HG03342 (cell line): ENCODE measurements at regions not wholly inside any gene's neighbourhood (a gene's known extent, or its start where the extent isn't known, plus 50 kb on each side); places are given as distances from the start of the nearest gene placed in this dataset.

Source experiments
- ATAC-seq: cut with Tn5 transposase; IDR thresholded peaks from one replicate; pipeline ENCODE4 v1.9.1; 2021; ENCODE audit warnings: mild to moderate bottlenecking, moderate library complexity; ENCODE audit not compliant: unreplicated experiment

- no peak for ATAC-seq
Measured at GRCh38 chr6:15044146-15044882, 201.6 kb upstream of the JARID2 start.

- no peak for ATAC-seq
Measured at GRCh38 chr6:15044948-15045347, 200.9 kb upstream of the JARID2 start.

GRCh38 chr6:15046751-15047150 is 199.1 kb upstream of the JARID2 start:
- no peak for ATAC-seq

- no peak for ATAC-seq
Measured at GRCh38 chr6:15048367-15048766, 197.5 kb upstream of the JARID2 start.

GRCh38 chr6:15058200-15059061 is 187.4 kb upstream of the JARID2 start:
- ATAC-seq: no peak

GRCh38 chr6:15061180-15061641 is 184.7 kb upstream of the JARID2 start:
- ATAC-seq: no peak

- no peak for ATAC-seq
Measured at GRCh38 chr6:15061908-15062515, 183.9 kb upstream of the JARID2 start.

DNA sequence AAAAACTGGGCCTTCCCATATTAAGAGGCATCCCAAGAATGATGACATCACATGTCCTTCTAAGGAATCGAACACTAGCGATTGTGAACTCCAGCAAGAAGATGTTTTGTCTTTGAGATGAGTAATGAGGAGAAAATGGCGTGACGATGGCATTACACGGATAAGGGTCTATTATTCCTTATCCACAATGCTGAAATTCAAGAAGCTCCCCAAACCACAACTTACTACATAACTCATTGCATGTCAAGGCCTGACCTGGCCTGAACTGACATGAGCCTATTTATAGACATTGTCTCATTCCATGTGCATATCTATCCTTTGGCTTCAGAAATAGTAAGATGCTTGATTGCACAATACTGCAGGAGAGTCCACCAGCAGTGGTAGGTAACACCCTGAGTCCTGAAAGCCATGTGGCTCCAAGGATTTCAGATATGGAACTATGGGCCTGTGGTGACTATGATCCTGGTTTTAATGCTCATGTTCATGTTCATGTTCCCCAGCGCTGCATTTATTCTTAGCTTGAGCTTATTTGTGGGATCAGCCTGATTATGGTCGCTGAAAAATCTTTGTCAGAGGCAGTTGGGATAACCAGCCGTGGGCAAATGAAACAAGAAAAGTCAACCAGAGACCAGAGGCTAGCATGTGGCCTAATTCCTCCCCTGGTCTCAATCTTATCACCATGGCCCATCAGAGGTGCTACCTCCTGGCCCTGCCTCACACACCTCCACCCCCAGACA is 183.2 kb upstream of the JARID2 start:
- no peak for ATAC-seq

GRCh38 chr6:15063253-15063853 is 182.5 kb upstream of the JARID2 start:
- no peak for ATAC-seq

DNA sequence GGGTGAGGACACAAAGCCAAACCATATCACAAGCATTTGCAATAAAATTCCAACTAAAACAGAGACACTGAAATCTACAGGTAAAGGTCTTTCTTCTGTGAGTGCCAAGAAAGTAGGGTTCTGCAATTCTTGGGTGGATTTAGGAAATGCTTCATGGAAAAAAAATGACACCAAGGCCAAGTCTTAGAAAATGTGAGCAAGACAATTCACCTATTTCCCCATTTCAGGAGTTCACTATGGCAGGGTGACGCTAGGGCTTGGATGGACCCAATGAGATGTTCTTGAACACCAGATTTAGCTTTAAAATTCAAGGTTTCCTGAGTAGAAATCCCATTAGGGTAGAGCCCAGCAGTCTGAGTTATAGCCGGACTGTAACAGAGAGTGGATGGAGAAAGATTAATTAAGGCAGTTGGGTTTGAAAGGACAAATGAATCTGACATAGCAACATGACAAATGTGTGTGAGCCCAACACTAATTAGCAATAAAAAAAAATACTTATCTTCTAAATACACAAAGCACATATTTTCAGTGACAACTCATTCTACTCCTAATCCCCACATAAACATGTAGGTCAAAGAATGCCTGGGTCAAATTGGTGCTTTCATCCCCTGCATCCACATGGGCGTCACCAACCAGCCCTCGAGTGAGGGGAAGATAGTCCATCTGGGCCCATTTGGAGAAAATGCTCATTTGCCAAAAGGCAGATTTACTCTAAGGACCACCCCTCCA is 180.4 kb upstream of the JARID2 start:
- no peak for ATAC-seq

DNA sequence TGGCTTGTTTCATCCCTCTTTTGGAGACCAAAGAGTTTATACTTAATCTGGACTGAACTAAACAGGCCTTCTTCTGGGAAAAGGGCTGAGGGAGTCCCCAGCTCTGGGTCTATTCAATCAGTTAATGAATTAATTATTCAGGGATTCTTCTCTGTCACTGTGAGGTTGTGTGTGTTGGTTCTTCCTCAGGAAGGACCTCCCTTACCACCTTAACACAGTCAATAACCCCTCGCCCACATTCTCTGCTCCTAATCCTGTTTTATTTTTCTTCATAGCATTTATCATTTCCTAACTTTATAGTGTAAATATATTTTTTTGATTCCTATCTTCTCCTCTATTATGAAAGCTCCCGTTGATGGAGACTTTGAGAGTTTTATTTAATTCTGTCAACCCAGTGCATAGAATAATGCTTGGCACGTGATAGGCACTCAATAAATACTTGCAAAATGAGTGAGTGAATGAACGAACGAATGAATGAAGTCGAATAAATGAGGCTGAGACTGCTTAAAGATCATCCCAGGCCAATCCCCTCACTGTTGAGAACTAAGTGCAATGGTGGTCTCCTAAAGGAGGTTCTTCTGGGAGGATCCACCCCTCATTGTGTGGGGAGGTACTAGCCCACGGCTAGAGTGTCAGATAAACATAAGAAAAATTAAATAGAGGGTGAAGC is 179.6 kb upstream of the JARID2 start:
- ATAC-seq: no peak

GRCh38 chr6:15073344-15073789 is 172.5 kb upstream of the JARID2 start:
- no peak for ATAC-seq

- no peak for ATAC-seq
Measured at GRCh38 chr6:15073883-15074465, 171.9 kb upstream of the JARID2 start.

GRCh38 chr6:15074806-15075205 is 171.1 kb upstream of the JARID2 start:
- no peak for ATAC-seq

DNA sequence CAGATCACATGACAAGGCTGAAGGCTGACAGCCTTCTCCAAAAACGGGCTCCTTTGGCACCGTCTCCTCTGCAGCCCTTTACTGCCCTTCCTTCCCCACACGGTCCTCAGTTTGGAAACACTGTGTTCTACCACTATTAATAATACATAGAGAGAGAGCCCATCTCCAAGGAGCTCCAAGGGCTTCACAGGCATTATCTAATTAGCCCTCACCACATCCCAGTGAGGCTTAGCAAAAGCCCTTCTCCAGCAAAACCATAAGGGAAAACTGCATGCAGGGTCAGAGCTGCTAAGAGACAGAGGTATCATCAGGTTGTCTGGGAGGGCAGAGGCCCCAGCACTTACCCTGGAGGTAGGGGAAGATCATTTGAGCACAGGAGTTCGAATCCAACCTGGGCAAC is 169.3 kb upstream of the JARID2 start:
- no peak for ATAC-seq

GRCh38 chr6:15077006-15077405 is 168.9 kb upstream of the JARID2 start:
- ATAC-seq: no peak

- no peak for ATAC-seq
Measured at GRCh38 chr6:15077961-15078360, 167.9 kb upstream of the JARID2 start.

GRCh38 chr6:15079288-15079817 is 166.5 kb upstream of the JARID2 start:
- no peak for ATAC-seq

DNA sequence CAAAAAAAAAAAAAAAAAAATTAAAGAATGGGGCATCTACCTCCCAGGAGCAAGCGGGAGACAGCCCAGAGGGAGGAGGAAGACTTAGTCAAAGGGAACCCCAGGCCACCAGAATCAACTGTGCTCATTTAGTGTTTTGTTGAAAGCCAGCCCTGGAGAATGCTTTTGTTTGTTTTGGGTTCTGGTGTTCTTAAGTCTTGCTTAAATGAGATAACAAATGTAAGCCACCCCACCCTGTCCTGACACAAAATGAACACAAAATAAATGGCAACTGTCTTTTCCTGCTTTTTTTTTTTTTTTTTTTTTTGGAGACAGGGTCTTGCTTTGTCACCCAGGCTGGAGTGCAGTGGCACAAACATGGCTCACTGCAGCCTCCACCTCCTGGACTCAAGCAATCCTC is 165.0 kb upstream of the JARID2 start:
- no peak for ATAC-seq
